ENCODE measurements at regions not wholly inside any gene's neighbourhood (a gene's known extent, or its start where the extent isn't known, plus 50 kb on each side); places are given as distances from the start of the nearest gene placed in this dataset.

DNA sequence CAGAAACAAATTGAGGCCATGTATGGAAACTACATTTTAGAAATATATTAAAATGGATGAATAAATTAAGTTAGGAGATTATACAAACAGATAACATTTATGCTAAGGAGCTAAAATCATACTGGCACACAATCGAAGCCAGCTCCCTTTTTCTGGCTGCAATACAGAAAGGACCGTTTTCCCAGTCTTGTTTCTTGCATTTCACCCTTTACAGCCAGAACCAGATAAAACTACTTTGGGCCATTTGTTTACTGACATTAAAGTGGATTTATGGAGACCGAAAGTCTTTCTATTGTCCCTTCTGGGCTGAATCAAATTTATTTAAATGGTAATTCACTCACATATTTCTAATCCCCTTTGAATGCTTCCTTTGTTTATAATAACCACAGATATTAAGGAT, 50.1 kb upstream of the CNTN3 start:
- H3K4me1 ChIP-seq (ENCODE audit: control insufficient read depth in 5 of 5, insufficient read depth in 5 of 5, low read length in 5 of 5), result no peaks in the 10 kb centered on the region
- H3K9me3 ChIP-seq (ENCODE audit: control insufficient read depth in 4 of 4, insufficient read depth in 3 of 4, low read length in 3 of 4), result peaks cover 0 to 7% (median 5%) of the 10 kb centered on the region in 4 donors
- H3K4me3 ChIP-seq, result no peak overlapping the region
- no peaks in the 10 kb centered on the region for H3K27me3 ChIP-seq (ENCODE audit: control insufficient read depth in 3 of 3, insufficient read depth in 3 of 3, low read length in 2 of 3)
- H3K9ac ChIP-seq (ENCODE audit: insufficient read depth in 1 of 2, low read length in 2 of 2), result no peak overlapping the region
- H3K36me3 ChIP-seq (ENCODE audit: control insufficient read depth in 4 of 4, insufficient read depth in 4 of 4, low read length in 4 of 4), result no peaks in the 10 kb centered on the region
- no peak overlapping the region for H3K27ac ChIP-seq (ENCODE audit: low read depth in 1 of 2, low read length in 1 of 2)
- DNase-seq (no peak), ATAC-seq (ENCODE audit: insufficient read depth, low FRiP score) (no peak)
- TF ChIP-seq, protein P1, sequence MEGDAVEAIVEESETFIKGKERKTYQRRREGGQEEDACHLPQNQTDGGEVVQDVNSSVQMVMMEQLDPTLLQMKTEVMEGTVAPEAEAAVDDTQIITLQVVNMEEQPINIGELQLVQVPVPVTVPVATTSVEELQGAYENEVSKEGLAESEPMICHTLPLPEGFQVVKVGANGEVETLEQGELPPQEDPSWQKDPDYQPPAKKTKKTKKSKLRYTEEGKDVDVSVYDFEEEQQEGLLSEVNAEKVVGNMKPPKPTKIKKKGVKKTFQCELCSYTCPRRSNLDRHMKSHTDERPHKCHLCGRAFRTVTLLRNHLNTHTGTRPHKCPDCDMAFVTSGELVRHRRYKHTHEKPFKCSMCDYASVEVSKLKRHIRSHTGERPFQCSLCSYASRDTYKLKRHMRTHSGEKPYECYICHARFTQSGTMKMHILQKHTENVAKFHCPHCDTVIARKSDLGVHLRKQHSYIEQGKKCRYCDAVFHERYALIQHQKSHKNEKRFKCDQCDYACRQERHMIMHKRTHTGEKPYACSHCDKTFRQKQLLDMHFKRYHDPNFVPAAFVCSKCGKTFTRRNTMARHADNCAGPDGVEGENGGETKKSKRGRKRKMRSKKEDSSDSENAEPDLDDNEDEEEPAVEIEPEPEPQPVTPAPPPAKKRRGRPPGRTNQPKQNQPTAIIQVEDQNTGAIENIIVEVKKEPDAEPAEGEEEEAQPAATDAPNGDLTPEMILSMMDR (IDR thresholded peaks at IDR 0.05; ENCODE audit: control extremely low read depth, extremely low read depth), result no peak
- 72 to 87% methylated on average over 3 of the region's 3 CpGs for WGBS, 2 donors
